ENCODE measurements at regions not wholly inside any gene's neighbourhood (a gene's known extent, or its start where the extent isn't known, plus 50 kb on each side); places are given as distances from the start of the nearest gene placed in this dataset.

DNA sequence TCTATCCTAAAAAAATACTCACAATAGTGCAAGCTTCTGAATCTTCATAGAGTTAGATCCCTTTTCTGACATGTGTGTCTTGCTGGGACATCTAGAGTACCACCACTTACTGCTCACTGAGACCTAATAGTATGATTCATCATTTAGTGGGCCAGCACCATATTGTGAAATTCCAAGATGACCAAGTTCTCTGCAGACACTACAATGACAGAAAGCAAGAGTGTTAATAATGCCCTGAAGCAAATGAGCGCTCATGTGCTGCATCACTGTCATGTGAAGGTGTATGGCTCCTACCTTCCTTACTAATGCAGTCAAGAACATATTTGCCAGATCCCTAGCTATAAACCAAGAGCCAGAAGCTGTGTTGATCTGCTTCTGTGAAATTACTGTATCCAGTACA is 606.2 kb upstream of the NXPH2 start:
- no peak for DNase-seq (ENCODE audit: low read depth)
- H3K4me3 ChIP-seq (ENCODE audit: low read depth, low read length) = no peak overlapping the region
- TF ChIP-seq CTCF (IDR thresholded peaks at IDR 0.05; ENCODE audit: insufficient read depth, low read depth, low read length) = no peak

DNA sequence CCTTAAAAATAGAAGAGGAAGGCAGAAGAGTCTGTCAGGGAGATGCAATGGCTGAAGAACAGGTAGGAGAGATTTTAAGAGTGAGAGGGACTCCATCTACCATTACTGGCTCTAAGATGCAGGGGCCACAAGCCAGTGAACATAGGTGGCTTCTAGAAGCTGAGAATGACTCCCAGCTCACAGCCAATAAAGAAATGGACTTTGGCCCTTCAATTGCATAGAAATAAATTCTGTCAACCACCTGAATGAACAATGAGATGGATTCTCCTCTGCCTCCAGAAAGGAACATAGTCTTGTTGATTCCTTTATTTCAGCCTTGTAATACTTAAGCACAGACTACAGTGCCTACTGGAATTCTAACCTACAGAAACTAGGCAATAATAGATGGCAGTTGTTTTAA is 603.3 kb upstream of the NXPH2 start:
- no peak for DNase-seq (ENCODE audit: low read depth)
- TF ChIP-seq CTCF (IDR thresholded peaks at IDR 0.05; ENCODE audit: insufficient read depth, low read depth, low read length) = no peak
- no peak overlapping the region for H3K4me3 ChIP-seq (ENCODE audit: low read depth, low read length)

DNA sequence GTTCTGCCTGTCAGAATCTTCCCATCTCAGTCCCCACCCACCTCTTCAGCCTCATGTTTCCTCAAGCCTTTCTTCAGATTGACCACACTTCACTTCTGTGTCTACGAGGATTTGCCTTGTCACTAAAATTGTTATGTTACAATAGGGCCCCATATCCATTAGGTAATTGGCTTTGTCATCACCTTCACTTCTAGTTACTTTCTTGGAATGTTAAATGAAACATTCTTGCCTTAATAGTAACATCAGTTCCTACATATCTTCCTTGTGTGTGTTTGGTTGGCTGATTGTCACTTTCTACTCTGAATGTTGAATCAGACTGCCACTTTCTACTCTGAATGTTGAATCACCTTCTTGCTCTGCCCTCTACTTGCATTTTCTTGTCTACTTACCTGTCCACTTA is 599.9 kb upstream of the NXPH2 start:
- H3K4me3 ChIP-seq (ENCODE audit: low read depth, low read length) = no peak overlapping the region
- TF ChIP-seq CTCF (IDR thresholded peaks at IDR 0.05; ENCODE audit: insufficient read depth, low read depth, low read length) = no peak
- no peak for DNase-seq (ENCODE audit: low read depth)

GRCh38 chr2:139378373-139378772 is 598.2 kb upstream of the NXPH2 start:
- no peak overlapping the region for H3K4me3 ChIP-seq (ENCODE audit: low read depth, low read length)
- no peak for TF ChIP-seq CTCF (IDR thresholded peaks at IDR 0.05; ENCODE audit: insufficient read depth, low read depth, low read length)
- DNase-seq (ENCODE audit: low read depth) = no peak

DNA sequence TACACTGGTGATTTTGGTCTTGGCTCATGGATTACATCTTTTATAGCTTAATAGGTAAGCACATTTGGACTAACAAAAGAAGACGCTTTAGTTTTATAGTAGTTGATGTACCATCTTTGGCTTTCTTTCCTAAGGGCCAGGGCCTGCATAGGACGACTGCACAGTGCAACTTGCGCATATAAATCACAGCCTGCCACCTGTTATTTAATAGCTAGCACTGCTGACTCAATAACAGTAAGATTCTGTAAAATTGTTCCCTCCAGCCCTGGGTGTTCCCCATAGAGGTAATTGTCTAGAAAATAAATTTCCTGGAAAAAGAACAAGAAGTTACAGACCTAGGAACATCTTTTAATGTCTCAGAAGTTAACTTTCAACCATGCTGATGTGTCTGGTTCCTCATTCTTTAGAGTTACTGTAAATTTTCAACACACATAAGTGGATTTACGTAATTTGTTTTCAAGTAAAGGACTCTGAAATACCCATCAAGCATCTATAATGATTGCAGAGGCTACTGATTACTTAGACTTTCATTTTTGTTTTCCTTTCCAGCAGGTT is 594.2 kb upstream of the NXPH2 start:
- TF ChIP-seq CTCF (IDR thresholded peaks at IDR 0.05; ENCODE audit: insufficient read depth, low read depth, low read length) = no peak
- DNase-seq (ENCODE audit: low read depth) = no peak
- no peak overlapping the region for H3K4me3 ChIP-seq (ENCODE audit: low read depth, low read length)

GRCh38 chr2:139369423-139370409 is 589.5 kb upstream of the NXPH2 start:
- H3K4me3 ChIP-seq (ENCODE audit: low read depth, low read length) = no peak overlapping the region
- TF ChIP-seq CTCF (IDR thresholded peaks at IDR 0.05; ENCODE audit: insufficient read depth, low read depth, low read length) = no peak
- no peak for DNase-seq (ENCODE audit: low read depth)
